ENCODE measurements at regions not wholly inside any gene's neighbourhood (a gene's known extent, or its start where the extent isn't known, plus 50 kb on each side); places are given as distances from the start of the nearest gene placed in this dataset.

DNA sequence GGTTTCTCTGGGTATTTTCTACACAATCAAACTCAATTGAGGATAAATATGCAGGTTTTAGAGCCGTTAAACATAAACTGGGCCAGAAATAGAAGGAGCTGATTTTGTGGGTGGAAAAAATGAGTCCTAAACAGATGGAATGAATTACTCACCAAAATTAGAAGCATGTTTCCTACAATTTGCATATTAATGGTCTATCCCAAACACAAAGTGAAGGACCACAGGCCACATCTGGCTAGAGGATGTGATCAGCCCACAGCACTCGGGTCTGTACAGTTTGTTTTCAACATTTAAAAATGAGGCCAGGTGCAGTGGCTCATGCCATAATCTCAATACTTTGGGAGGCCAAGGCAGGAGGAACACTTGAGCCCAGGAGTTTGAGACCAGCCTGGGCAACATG lies 296.3 kb downstream of the PREX1 start:
- TF ChIP-seq, protein P1, sequence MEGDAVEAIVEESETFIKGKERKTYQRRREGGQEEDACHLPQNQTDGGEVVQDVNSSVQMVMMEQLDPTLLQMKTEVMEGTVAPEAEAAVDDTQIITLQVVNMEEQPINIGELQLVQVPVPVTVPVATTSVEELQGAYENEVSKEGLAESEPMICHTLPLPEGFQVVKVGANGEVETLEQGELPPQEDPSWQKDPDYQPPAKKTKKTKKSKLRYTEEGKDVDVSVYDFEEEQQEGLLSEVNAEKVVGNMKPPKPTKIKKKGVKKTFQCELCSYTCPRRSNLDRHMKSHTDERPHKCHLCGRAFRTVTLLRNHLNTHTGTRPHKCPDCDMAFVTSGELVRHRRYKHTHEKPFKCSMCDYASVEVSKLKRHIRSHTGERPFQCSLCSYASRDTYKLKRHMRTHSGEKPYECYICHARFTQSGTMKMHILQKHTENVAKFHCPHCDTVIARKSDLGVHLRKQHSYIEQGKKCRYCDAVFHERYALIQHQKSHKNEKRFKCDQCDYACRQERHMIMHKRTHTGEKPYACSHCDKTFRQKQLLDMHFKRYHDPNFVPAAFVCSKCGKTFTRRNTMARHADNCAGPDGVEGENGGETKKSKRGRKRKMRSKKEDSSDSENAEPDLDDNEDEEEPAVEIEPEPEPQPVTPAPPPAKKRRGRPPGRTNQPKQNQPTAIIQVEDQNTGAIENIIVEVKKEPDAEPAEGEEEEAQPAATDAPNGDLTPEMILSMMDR (conservative IDR thresholded peaks at IDR 0.05; ENCODE audit: low read depth, low read length), result no peak
- TF ChIP-seq EZH2 (IDR thresholded peaks at IDR 0.05; ENCODE audit: borderline replicate concordance, low read depth, low read length, poor library complexity, severe bottlenecking), result no peak

Measured in A673 (cell line).